Esophagus squamous epithelium (tissue), 4 donors: ENCODE measurements at regions not wholly inside any gene's neighbourhood (a gene's known extent, or its start where the extent isn't known, plus 50 kb on each side); places are given as distances from the start of the nearest gene placed in this dataset.

ENCODE experiments used
- POLR2A ChIP-seq, 4 donors: fragments of 450-650 bp; IDR thresholded peaks; one replicate each; pipeline ENCODE4 v1.6.1; 2017; ENCODE audit warnings: antibody characterized with exemption in 4 of 4, mild to moderate bottlenecking in 4 of 4, moderate library complexity in 3 of 4
- TF ChIP-seq, protein P1 (sequence below), 6 experiments: fragments of 450-650 bp in 4 of 6; fragments of 200-600 bp in 2 of 6; sonication (generic) in 2 of 6; IDR thresholded peaks; one replicate each; pipeline ENCODE4 v1.5.1; 2016 to 2019; ENCODE audit warnings: antibody characterized with exemption in 6 of 6, mild to moderate bottlenecking in 4 of 6, moderate library complexity in 4 of 6

GRCh38 chr1:76015478-76016103 lies 59.0 kb upstream of the ST6GALNAC3 start:
- TF ChIP-seq, protein P1, sequence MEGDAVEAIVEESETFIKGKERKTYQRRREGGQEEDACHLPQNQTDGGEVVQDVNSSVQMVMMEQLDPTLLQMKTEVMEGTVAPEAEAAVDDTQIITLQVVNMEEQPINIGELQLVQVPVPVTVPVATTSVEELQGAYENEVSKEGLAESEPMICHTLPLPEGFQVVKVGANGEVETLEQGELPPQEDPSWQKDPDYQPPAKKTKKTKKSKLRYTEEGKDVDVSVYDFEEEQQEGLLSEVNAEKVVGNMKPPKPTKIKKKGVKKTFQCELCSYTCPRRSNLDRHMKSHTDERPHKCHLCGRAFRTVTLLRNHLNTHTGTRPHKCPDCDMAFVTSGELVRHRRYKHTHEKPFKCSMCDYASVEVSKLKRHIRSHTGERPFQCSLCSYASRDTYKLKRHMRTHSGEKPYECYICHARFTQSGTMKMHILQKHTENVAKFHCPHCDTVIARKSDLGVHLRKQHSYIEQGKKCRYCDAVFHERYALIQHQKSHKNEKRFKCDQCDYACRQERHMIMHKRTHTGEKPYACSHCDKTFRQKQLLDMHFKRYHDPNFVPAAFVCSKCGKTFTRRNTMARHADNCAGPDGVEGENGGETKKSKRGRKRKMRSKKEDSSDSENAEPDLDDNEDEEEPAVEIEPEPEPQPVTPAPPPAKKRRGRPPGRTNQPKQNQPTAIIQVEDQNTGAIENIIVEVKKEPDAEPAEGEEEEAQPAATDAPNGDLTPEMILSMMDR (IDR thresholded peaks at IDR 0.05): no peak
- no peak for TF ChIP-seq POLR2A (IDR thresholded peaks at IDR 0.05)
